ENCODE measurements at regions not wholly inside any gene's neighbourhood (a gene's known extent, or its start where the extent isn't known, plus 50 kb on each side); places are given as distances from the start of the nearest gene placed in this dataset.

GRCh38 chr2:38489846-38490245, 112.8 kb upstream of the ATL2 start:
- no peak for ATAC-seq
- no peak for TF ChIP-seq EZH2phosphoT487 (IDR thresholded peaks at IDR 0.05; ENCODE audit: borderline replicate concordance)
- no peak for TF ChIP-seq FOSL1 (IDR thresholded peaks at IDR 0.05; ENCODE audit: low read depth)
- no peak for TF ChIP-seq MAX (IDR thresholded peaks at IDR 0.05)
- TF ChIP-seq TCF7L2 (IDR thresholded peaks at IDR 0.05; ENCODE audit: borderline replicate concordance, extremely low read depth, insufficient read depth, insufficient read length), result no peak
- no peak for TF ChIP-seq ATF3 (IDR thresholded peaks at IDR 0.05)
- TF ChIP-seq ZNF274 (IDR thresholded peaks at IDR 0.05; ENCODE audit: low read depth, low read length), result no peak
- no peak for TF ChIP-seq POLR2A (IDR thresholded peaks at IDR 0.05; ENCODE audit: borderline replicate concordance, extremely low read depth, insufficient read depth, insufficient read length)
- TF ChIP-seq ZFX (IDR thresholded peaks at IDR 0.05), result no peak
- TF ChIP-seq CBX3 (IDR thresholded peaks at IDR 0.05; ENCODE audit: low read depth), result no peak
- no peak for TF ChIP-seq SIN3A (IDR thresholded peaks at IDR 0.05; ENCODE audit: low read depth)
- no peak for TF ChIP-seq EZH2 (IDR thresholded peaks at IDR 0.05)
- TF ChIP-seq JUND (IDR thresholded peaks at IDR 0.05), result no peak
- no peak for TF ChIP-seq POLR2AphosphoS5 (IDR thresholded peaks at IDR 0.05; ENCODE audit: low read depth, low read length)
- TF ChIP-seq ELF1 (IDR thresholded peaks at IDR 0.05; ENCODE audit: borderline replicate concordance, low read depth), result no peak
- no peak for TF ChIP-seq CTCF (IDR thresholded peaks at IDR 0.05 in 2 of 3, conservative IDR thresholded peaks at IDR 0.05 in 1 of 3; ENCODE audit: borderline replicate concordance in 1 of 3, insufficient read depth in 1 of 3, low read depth in 2 of 3, low read length in 2 of 3)
- TF ChIP-seq SRF (IDR thresholded peaks at IDR 0.05; ENCODE audit: low read depth), result no peak
- no peak for TF ChIP-seq YY1 (IDR thresholded peaks at IDR 0.05; ENCODE audit: extremely low read depth, insufficient replicate concordance, low read depth, low read length)
- Histone ChIP-seq H3K4me1 (ENCODE audit: control insufficient read depth in 1 of 2, insufficient read depth in 2 of 2, low read length in 2 of 2) (no peaks in the 10 kb centered on the region), H3K4me2 (ENCODE audit: low read length) (no peak overlapping the region), H3K9me3 (ENCODE audit: control insufficient read depth in 1 of 2, insufficient read depth in 1 of 2, low read depth in 1 of 2, low read length in 2 of 2) (no peaks in the 10 kb centered on the region), H2AFZ (ENCODE audit: low read depth, low read length, poor library complexity, severe bottlenecking) (no peak overlapping the region), H3K27me3 (ENCODE audit: insufficient read depth, low read length) (no peaks in the 10 kb centered on the region), H3K4me3 (replicated peaks in 1 of 2; ENCODE audit: low read depth in 1 of 2, low read length in 2 of 2) (no peak overlapping the region), H3K9me2 (ENCODE audit: insufficient read depth) (no peaks in the 10 kb centered on the region), H3K27ac (ENCODE audit: low read depth, low read length) (no peak overlapping the region), H3K36me3 (ENCODE audit: control insufficient read depth in 1 of 2, insufficient read depth in 2 of 2, low read length in 2 of 2) (no peaks in the 10 kb centered on the region), H3K79me2 (ENCODE audit: insufficient read depth, low read length) (no peaks in the 10 kb centered on the region), H3K9ac (ENCODE audit: low read length) (no peak overlapping the region), H4K20me1 (ENCODE audit: insufficient read depth) (no peaks in the 10 kb centered on the region)
- CTCF ChIA-PET, result no interaction called here
- RAD21 ChIA-PET (ENCODE audit: low non-redundant PET in 1 of 2, low total read pairs in 2 of 2, uncharacterized antibody in 2 of 2, unreplicated experiment in 2 of 2), result no interaction called here
- BruUV-seq (replicated peaks), result no TSS peak
- intact Hi-C loops (cut with micrococcal nuclease), result no loop called here
- DNase-seq (ENCODE audit: low read depth, low spot score), result no peak
- POLR2A ChIA-PET, result no interaction called here
